ENCODE measurements at regions not wholly inside any gene's neighbourhood (a gene's known extent, or its start where the extent isn't known, plus 50 kb on each side); places are given as distances from the start of the nearest gene placed in this dataset.

- DNase-seq (ENCODE audit: low spot score): no peak
- no peak overlapping the region for H3K27ac ChIP-seq (ENCODE audit: poor library complexity, severe bottlenecking)
- H3K36me3 ChIP-seq (ENCODE audit: low read depth): no peaks in the 10 kb centered on the region
- no peak for ATAC-seq (ENCODE audit: low read depth)
- H3K27me3 ChIP-seq (ENCODE audit: insufficient read depth, poor library complexity, severe bottlenecking): peaks cover 52% of the 10 kb centered on the region
- TF ChIP-seq CTCF (IDR thresholded peaks at IDR 0.05; ENCODE audit: poor library complexity, severe bottlenecking): no peak
- H3K9me3 ChIP-seq (ENCODE audit: severe bottlenecking): no peaks in the 10 kb centered on the region
- H3K4me1 ChIP-seq (ENCODE audit: insufficient read depth, poor library complexity, severe bottlenecking): no peaks in the 10 kb centered on the region
- no peak overlapping the region for H3K4me3 ChIP-seq (ENCODE audit: severe bottlenecking)
Measured at GRCh38 chr1:38787041-38787440, 72.5 kb downstream of the RRAGC start.

GRCh38 chr1:38786040-38786436 is 73.5 kb downstream of the RRAGC start:
- H3K4me3 ChIP-seq (ENCODE audit: severe bottlenecking): no peak overlapping the region
- H3K36me3 ChIP-seq (ENCODE audit: low read depth): no peaks in the 10 kb centered on the region
- H3K27me3 ChIP-seq (ENCODE audit: insufficient read depth, poor library complexity, severe bottlenecking): peaks cover 51% of the 10 kb centered on the region
- no peaks in the 10 kb centered on the region for H3K9me3 ChIP-seq (ENCODE audit: severe bottlenecking)
- no peaks in the 10 kb centered on the region for H3K4me1 ChIP-seq (ENCODE audit: insufficient read depth, poor library complexity, severe bottlenecking)
- ATAC-seq (ENCODE audit: low read depth): no peak
- no peak overlapping the region for H3K27ac ChIP-seq (ENCODE audit: poor library complexity, severe bottlenecking)
- DNase-seq (ENCODE audit: low spot score): no peak
- no peak for TF ChIP-seq CTCF (IDR thresholded peaks at IDR 0.05; ENCODE audit: poor library complexity, severe bottlenecking)

- DNase-seq (ENCODE audit: low spot score): no peak
- Histone ChIP-seq H3K9me3 (ENCODE audit: severe bottlenecking) (no peaks in the 10 kb centered on the region), H3K4me3 (ENCODE audit: severe bottlenecking) (no peak overlapping the region), H3K27me3 (ENCODE audit: insufficient read depth, poor library complexity, severe bottlenecking) (peaks cover 45% of the 10 kb centered on the region), H3K4me1 (ENCODE audit: insufficient read depth, poor library complexity, severe bottlenecking) (no peaks in the 10 kb centered on the region), H3K27ac (ENCODE audit: poor library complexity, severe bottlenecking) (no peak overlapping the region), H3K36me3 (ENCODE audit: low read depth) (no peaks in the 10 kb centered on the region)
- no peak for TF ChIP-seq CTCF (IDR thresholded peaks at IDR 0.05; ENCODE audit: poor library complexity, severe bottlenecking)
- ATAC-seq (ENCODE audit: low read depth): no peak
Measured at GRCh38 chr1:38785285-38786039, 74.1 kb downstream of the RRAGC start.

- no peak for TF ChIP-seq CTCF (IDR thresholded peaks at IDR 0.05; ENCODE audit: poor library complexity, severe bottlenecking)
- Histone ChIP-seq H3K4me1 (ENCODE audit: insufficient read depth, poor library complexity, severe bottlenecking) (no peaks in the 10 kb centered on the region), H3K9me3 (ENCODE audit: severe bottlenecking) (no peaks in the 10 kb centered on the region), H3K36me3 (ENCODE audit: low read depth) (no peaks in the 10 kb centered on the region), H3K4me3 (ENCODE audit: severe bottlenecking) (no peak overlapping the region), H3K27ac (ENCODE audit: poor library complexity, severe bottlenecking) (no peak overlapping the region), H3K27me3 (ENCODE audit: insufficient read depth, poor library complexity, severe bottlenecking) (peaks cover 40% of the 10 kb centered on the region)
- DNase-seq (ENCODE audit: low spot score) (no peak), ATAC-seq (ENCODE audit: low read depth) (no peak)
Measured at GRCh38 chr1:38784452-38785284, 74.9 kb downstream of the RRAGC start.

All from RWPE2 (cell line).